ENCODE measurements at regions not wholly inside any gene's neighbourhood (a gene's known extent, or its start where the extent isn't known, plus 50 kb on each side); places are given as distances from the start of the nearest gene placed in this dataset.

- WGBS (ENCODE audit: extremely low coverage, insufficient read length, low lambda C conversion rate), result no CpG with 5 or more reads among the region's 2 CpGs
- no peak overlapping the region for H3T11ph ChIP-seq (ENCODE audit: low read length)
- no peaks in the 10 kb centered on the region for H3K23me2 ChIP-seq (ENCODE audit: insufficient read length, low read depth, low read length, poor library complexity, severe bottlenecking)
- H2BK12ac ChIP-seq (ENCODE audit: insufficient read length, low read depth, low read length), result no peak overlapping the region
- H2BK15ac ChIP-seq (ENCODE audit: low read depth, low read length), result no peak overlapping the region
- H3K27ac Mint-ChIP-seq, result no peak overlapping the region
- no peak overlapping the region for H3K9ac ChIP-seq (ENCODE audit: extremely low read depth, insufficient read length, low read length)
- no peak overlapping the region for H3K56ac ChIP-seq (ENCODE audit: insufficient read length, low read depth, low read length)
- H3K79me1 ChIP-seq (ENCODE audit: insufficient read depth, low read depth, low read length, poor library complexity, severe bottlenecking), result no peaks in the 10 kb centered on the region
- H3K4me2 ChIP-seq (ENCODE audit: insufficient read depth, insufficient read length, low read length), result no peak overlapping the region
- H3K4me3 Mint-ChIP-seq, result no peak overlapping the region
- H3K79me2 ChIP-seq (ENCODE audit: insufficient read depth, low read length), result no peaks in the 10 kb centered on the region
- DNase-seq, result no peak
- no peak overlapping the region for H2BK5ac ChIP-seq (ENCODE audit: insufficient read length, low read length)
- no peak overlapping the region for H2BK120ac ChIP-seq (ENCODE audit: low read depth, low read length, poor library complexity, severe bottlenecking)
- H3K4ac ChIP-seq (ENCODE audit: low read depth, low read length), result no peak overlapping the region
- H3K9me3 Mint-ChIP-seq, result no peaks in the 10 kb centered on the region
- H2BK20ac ChIP-seq (ENCODE audit: low read depth, low read length, poor library complexity, severe bottlenecking), result no peak overlapping the region
- no peaks in the 10 kb centered on the region for H3K36me3 Mint-ChIP-seq (ENCODE audit: insufficient read depth in 1 of 3, low read depth in 3 of 3)
- H3K27me3 ChIP-seq (ENCODE audit: insufficient read depth, low read length), result no peaks in the 10 kb centered on the region
- no peak overlapping the region for H3K18ac ChIP-seq (ENCODE audit: insufficient read length, low read depth, low read length)
- no peak for TF ChIP-seq CTCF (conservative IDR thresholded peaks at IDR 0.05)
- no peak overlapping the region for H2AFZ ChIP-seq (ENCODE audit: low read length)
- no peaks in the 10 kb centered on the region for H4K20me1 ChIP-seq (ENCODE audit: control insufficient read depth, insufficient read depth, insufficient read length)
- H4K91ac ChIP-seq (ENCODE audit: insufficient read length, low read depth, low read length), result no peak overlapping the region
- H4K5ac ChIP-seq (ENCODE audit: insufficient read length, low read depth, low read length), result no peak overlapping the region
- H3K27ac ChIP-seq (ENCODE audit: insufficient read length, low read depth, low read length), result no peak overlapping the region
- H3K9me3 ChIP-seq (ENCODE audit: control insufficient read depth, low read depth, low read length), result no peaks in the 10 kb centered on the region
- no peak overlapping the region for H3K23ac ChIP-seq (ENCODE audit: insufficient read length, low read depth, low read length)
- no peak overlapping the region for H2AK5ac ChIP-seq (ENCODE audit: insufficient read length, low read length)
- H4K8ac ChIP-seq (replicated peaks; ENCODE audit: insufficient read length, low read depth, low read length), result no peak overlapping the region
- no peaks in the 10 kb centered on the region for H3K27me3 Mint-ChIP-seq (ENCODE audit: low read depth)
- H3K4me1 ChIP-seq (ENCODE audit: insufficient read depth, low read length), result no peaks in the 10 kb centered on the region
- H3K4me1 Mint-ChIP-seq, result peaks cover 0 to 2% of the 10 kb centered on the region in 2 experiments; a peak in 1 of 4 replicates
- H3K14ac ChIP-seq (ENCODE audit: insufficient read depth, low read length), result no peak overlapping the region
These were observed 115.5 kb downstream of the GMNC start for GRCh38 chr3:190746986-190747385.
